Right renal cortex interstitium (tissue), 3 donors: ENCODE measurements at regions not wholly inside any gene's neighbourhood (a gene's known extent, or its start where the extent isn't known, plus 50 kb on each side); places are given as distances from the start of the nearest gene placed in this dataset.
A peak's percentile ranks its signal among the peaks of the same experiment; 100 is the strongest.

ENCODE experiments used
- DNase-seq, 3 donors: peaks; one replicate each; pipeline ENCODE4 v3.0.0-alpha.2; 2013; ENCODE audit warnings: low read depth in 3 of 3, low spot score in 2 of 3

- no peak for DNase-seq
Measured at GRCh38 chr2:7899923-7900322, 781.9 kb upstream of the ID2 start.

GRCh38 chr2:7900593-7900992, 781.3 kb upstream of the ID2 start:
- DNase-seq: no peak

- no peak for DNase-seq
Measured at GRCh38 chr2:7902251-7902765, 779.5 kb upstream of the ID2 start.

- no peak for DNase-seq
Measured at GRCh38 chr2:7904319-7904718, 777.5 kb upstream of the ID2 start.

GRCh38 chr2:7905756-7906155, 776.1 kb upstream of the ID2 start:
- no peak for DNase-seq

GRCh38 chr2:7906431-7906830, 775.4 kb upstream of the ID2 start:
- no peak for DNase-seq

GRCh38 chr2:7907041-7907440, 774.8 kb upstream of the ID2 start:
- no peak for DNase-seq

GRCh38 chr2:7910752-7911151, 771.1 kb upstream of the ID2 start:
- DNase-seq: no peak

GRCh38 chr2:7911196-7911595, 770.7 kb upstream of the ID2 start:
- DNase-seq: no peak

- DNase-seq: peak in 2 of 3 donors; percentile 33 to 37
Measured at GRCh38 chr2:7913974-7914373, 767.9 kb upstream of the ID2 start.

- DNase-seq: no peak
Measured at GRCh38 chr2:7915302-7916091, 766.4 kb upstream of the ID2 start.

- DNase-seq: no peak
Measured at GRCh38 chr2:7916670-7917069, 765.2 kb upstream of the ID2 start.

GRCh38 chr2:7919510-7919909, 762.3 kb upstream of the ID2 start:
- no peak for DNase-seq

- no peak for DNase-seq
Measured at GRCh38 chr2:7924023-7924762, 757.7 kb upstream of the ID2 start.

GRCh38 chr2:7925506-7925905, 756.4 kb upstream of the ID2 start:
- no peak for DNase-seq

GRCh38 chr2:7927691-7928090, 754.2 kb upstream of the ID2 start:
- no peak for DNase-seq

- DNase-seq: no peak
Measured at GRCh38 chr2:7929281-7929680, 752.6 kb upstream of the ID2 start.

- DNase-seq: peak in 1 of 3 donors; percentile 50
Measured at GRCh38 chr2:7930800-7931635, 750.8 kb upstream of the ID2 start.

GRCh38 chr2:7931808-7932207, 750.0 kb upstream of the ID2 start:
- DNase-seq: no peak

- DNase-seq: no peak
Measured at GRCh38 chr2:7933672-7934071, 748.2 kb upstream of the ID2 start.

GRCh38 chr2:7934476-7934875, 747.4 kb upstream of the ID2 start:
- DNase-seq: no peak
